ENCODE measurements at regions not wholly inside any gene's neighbourhood (a gene's known extent, or its start where the extent isn't known, plus 50 kb on each side); places are given as distances from the start of the nearest gene placed in this dataset.

GRCh38 chr3:25257026-25257425 lies 171.0 kb upstream of the RARB start:
- peak; percentile 21 for DNase-seq

GRCh38 chr3:25259871-25260270 lies 168.2 kb upstream of the RARB start:
- DNase-seq, result no peak

- no peak for DNase-seq
Measured at GRCh38 chr3:25262322-25262721, 165.7 kb upstream of the RARB start.

DNA sequence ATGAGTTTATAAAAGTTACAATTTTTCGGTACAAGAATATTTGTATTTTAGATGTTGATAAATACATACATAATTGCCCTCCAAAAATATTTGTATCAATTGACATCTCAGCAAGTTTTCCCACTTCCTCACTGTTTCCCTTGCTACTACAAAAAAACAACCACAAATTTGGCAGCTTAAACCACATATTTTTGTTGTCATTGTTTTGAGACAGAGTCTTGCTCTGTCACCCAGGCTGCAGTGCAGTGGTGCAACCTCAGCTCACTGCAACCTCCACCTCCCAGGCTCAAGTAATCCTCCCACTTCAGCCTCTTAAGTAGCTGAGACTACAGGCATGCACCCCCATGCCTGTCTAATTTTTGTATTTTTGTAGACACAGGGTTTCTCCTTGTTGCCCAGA lies 162.8 kb upstream of the RARB start:
- DNase-seq, result no peak

GRCh38 chr3:25266677-25267076 lies 161.4 kb upstream of the RARB start:
- no peak for DNase-seq

- no peak for DNase-seq
Measured at GRCh38 chr3:25272090-25272489, 156.0 kb upstream of the RARB start.

DNA sequence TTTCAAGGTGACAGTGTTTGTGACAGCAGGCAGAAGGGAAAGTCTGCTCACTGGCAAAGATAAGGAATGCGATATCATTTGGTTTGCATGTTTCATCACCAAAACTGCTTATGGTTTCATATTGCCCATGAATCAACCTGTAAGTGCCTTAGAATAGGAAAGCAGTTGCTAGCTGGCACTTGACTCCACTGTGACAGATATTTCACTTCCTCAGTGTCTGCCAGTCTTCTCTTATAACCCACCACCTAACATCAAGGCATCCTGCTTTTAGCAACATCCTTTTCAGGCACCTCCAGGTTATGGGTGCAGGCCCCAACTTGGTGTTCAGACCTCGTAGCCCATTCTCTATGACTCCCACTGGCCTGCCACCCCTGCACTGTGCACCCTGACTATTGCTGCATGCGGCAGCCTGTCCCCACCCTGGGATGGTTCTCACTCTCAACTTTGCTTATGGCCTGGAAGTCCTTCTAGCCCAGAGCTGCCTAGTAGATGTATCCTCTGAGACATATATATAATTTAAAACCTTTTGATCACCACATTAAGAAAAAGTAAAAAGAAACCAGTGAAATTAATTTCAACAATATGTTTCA lies 154.4 kb upstream of the RARB start:
- no peak for DNase-seq

GRCh38 chr3:25277503-25277902 lies 150.6 kb upstream of the RARB start:
- no peak for DNase-seq

- no peak for DNase-seq
Measured at GRCh38 chr3:25281041-25281731, 146.9 kb upstream of the RARB start.

DNA sequence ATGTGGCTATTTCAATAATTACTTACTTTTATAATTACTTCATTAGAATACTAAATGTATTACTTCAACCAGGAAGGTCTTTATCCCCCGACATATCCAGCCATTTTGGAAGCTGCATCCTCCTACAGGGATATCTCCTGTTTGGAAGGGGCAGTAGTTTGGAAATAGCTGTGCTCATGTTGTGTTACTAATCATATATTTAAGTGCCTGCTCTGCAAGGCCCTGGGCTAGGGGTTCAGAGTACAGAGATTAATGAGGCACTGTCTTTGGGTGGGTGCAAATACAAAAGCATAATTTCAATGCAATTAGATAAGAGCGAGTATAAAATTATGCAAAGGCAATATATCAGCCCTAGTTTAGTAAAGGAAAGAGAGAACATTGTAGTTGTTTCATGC lies 146.3 kb upstream of the RARB start:
- DNase-seq, result no peak

GRCh38 chr3:25283613-25284012 lies 144.4 kb upstream of the RARB start:
- no peak for DNase-seq

GRCh38 chr3:25284249-25284648 lies 143.8 kb upstream of the RARB start:
- no peak for DNase-seq

GRCh38 chr3:25287291-25287884 lies 140.7 kb upstream of the RARB start:
- no peak for DNase-seq

GRCh38 chr3:25288413-25288812 lies 139.7 kb upstream of the RARB start:
- no peak for DNase-seq

DNA sequence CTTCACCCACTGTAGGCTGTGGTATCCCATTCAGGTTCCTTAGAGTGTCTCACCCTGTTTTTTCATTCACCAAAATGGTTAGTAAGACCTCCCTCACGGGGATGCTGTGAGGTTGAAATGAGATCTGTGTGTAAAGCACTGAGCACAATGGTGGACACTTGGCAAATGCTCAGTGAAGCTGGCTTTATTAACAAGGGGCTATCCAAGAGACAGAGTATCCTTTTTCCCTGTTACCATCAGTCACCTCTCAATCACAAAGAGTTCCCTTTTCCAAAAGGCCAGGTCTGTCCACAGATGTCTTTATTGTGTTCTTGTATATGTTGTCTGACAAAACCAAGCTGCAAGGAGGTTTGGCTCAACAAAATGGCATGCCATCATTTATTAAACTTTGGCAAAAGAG lies 138.9 kb upstream of the RARB start:
- DNase-seq, result no peak

DNA sequence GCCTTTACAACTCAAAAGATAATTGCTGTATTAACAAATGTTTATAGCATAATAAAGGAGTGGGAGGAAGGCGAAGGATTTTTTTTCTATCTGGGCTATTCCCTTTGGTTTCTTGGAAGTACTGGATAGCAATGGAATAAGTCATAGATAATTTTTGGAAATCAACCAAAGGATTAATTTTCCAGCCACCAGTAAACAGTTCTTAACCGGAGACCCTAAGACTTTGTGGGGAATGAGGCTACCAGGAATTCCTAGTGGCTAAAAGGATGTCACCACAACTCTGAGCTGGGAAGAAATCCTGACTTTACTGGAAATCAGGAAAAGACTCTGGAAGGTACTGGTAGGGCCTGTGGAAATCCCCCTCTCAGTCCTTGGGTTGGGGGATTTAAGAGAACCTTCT lies 138.4 kb upstream of the RARB start:
- no peak for DNase-seq

- no peak for DNase-seq
Measured at GRCh38 chr3:25291481-25291905, 136.6 kb upstream of the RARB start.

GRCh38 chr3:25292036-25292435 lies 136.0 kb upstream of the RARB start:
- DNase-seq, result no peak

DNA sequence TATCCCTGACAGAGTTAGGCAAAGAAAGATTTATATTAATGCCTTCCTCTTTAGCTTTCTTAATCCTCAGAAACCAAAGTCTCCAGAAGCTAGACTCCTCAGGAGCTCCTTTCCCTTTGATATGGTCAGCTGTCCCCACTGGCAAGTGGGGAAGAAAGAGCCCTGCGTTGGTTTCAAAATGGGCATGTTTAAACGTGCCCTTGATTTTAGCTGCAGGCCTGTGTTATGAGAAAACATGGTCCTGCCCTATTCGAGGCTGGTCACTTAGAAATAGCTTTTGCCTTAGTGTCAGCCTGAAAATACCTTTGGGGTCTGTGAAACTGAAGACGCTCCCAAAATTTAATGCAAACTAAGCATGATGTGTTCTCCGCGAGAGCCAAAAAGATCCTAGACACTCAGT lies 135.5 kb upstream of the RARB start:
- DNase-seq, result no peak

GRCh38 chr3:25293736-25294135 lies 134.3 kb upstream of the RARB start:
- DNase-seq, result no peak

DNA sequence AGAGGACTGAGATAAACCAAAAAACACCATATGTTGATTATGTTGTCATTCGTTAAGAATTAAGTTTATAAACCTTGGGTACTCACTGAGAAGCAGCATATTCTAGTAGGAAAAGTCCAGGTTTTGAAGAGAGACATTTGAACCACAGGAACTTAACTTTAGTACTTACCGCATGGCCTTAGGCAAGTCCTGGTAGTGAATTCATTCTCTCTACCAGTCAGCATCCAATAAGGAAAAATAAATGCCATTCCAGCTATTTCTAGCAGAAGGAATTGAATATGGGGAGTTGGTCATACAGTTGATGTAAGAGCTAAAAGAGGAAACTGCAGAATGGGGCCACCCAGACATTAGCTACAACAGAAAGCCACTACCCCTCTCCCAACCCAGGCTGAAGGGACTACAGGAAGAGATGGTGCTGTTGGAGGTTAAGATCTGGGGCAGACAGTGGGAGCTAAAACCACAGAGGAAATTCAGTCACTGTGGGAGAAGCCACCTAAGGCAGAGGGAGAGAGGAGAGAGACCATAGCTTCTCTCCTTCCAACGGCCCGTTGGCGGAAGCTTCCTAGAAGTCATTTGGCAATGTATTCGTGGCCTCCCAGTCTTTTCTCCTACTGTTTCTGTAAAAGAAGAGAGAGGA lies 133.8 kb upstream of the RARB start:
- DNase-seq, result no peak

GRCh38 chr3:25297667-25298585 lies 130.1 kb upstream of the RARB start:
- no peak for DNase-seq

DNA sequence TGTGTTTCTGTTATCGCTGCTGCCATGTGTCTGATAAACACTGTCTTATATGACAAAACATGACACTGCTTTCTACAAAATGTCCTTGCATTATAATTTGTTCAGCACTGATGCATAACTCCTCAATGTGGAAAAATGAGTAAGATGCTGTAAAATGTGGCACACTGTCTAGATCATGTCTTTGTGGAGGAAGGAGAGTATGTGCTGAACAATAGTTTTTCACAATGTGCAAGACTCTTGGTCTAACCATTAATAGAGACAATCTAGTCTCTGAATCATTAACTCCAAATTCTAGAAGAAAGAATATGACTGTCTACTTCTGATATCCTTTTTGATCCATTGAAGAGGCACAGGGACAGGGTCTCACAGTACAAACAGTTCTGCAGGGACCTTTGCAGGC lies 127.9 kb upstream of the RARB start:
- DNase-seq, result no peak

Measured in femur (tissue), 1 donor.